ENCODE measurements at regions not wholly inside any gene's neighbourhood (a gene's known extent, or its start where the extent isn't known, plus 50 kb on each side); places are given as distances from the start of the nearest gene placed in this dataset.

DNA sequence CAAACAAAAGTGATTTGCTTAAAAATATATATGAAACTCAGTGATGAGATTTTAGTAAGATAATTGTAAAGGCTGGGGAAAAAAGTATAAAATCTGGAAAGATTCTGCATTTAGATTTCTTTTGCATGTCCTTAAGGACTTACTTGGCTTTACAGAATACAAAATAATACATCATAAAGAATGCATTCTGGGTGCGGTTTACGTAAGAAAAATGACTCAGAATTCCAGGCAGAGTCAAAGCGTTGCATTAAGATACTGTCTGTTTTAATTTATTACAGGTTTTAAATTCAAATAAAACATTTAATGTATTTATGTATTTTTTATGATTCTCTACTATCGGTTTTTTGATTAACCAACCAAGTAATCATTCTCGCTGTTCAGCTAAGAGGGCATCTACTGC, 178.0 kb downstream of the SH3BP4 start:
- no peaks in the 10 kb centered on the region for H3K9me3 ChIP-seq
- no peak for FAIRE-seq
- H3K4me3 ChIP-seq = no peak overlapping the region
- ChIA-PET POLR2A (no interaction called here), CTCF (interaction anchor here (0.6 to 17.5 kb wide), 5 partner anchors 12 to 610 kb away, joined by 3 to 205 read pairs (median 3); no protein-coding TSS in a partner anchor)
- no peak overlapping the region for H3K27ac ChIP-seq
- 40% methylated on average over 5 of the region's 5 CpGs for WGBS (ENCODE audit: missing lambda C conversion rate)
- 0 out of 3 replicates have a peak, but pooled peaks cover 4% of the 10 kb centered on the region for H3K4me1 ChIP-seq
- no peak for TF ChIP-seq EHMT2 (IDR thresholded peaks at IDR 0.05; ENCODE audit: low read depth)
- ATAC-seq = no peak
- H3K4me2 ChIP-seq = no peak overlapping the region
- DNase-seq (ENCODE audit: low read depth in 1 of 2, low spot score in 1 of 2) = no peak

DNA sequence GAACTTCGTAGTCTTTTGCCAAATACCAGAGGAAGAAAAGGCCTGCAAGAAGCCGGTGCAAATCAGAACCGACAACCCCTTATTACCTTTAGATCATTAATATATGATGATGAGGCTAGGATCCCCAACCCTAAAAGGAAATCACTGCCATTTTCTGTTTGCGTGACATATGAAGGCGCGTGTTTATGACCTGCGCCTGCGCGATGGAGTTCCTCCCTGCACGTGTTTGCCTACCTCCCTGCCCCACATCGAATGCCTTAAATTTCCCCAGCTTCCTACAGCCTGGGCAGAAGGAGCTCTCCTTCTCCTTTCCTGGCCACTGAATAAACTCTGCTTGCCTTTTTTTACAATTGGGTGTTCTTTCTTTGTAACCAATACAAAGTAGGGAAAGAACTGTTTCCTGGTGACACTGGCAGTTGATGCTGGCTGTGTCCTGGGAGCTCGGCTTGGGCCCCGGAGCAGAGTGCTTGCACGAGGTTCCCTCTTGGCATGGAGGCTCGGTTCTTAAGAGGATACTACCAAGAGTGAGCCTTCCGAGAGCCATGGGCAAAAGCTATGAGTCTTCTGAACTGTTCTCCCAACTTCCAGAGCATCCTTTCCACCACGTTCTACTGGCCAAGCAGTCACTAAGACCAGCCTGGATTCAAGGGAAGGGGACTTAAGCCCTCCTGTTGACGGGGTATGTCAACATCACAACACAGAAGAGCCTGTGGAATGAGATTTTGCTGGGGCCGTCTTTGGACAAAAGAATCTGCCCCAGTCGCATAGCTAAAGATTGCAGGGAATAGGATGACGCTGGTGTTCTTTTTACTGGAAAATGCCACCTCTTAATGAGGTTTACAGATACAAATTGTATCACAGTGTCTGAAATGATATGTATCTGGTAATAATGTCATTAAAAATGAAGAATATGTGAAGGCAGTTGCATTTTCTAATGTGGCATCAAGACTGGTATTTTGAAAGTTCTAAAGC, 179.8 kb downstream of the SH3BP4 start:
- no peak for FAIRE-seq
- ChIA-PET POLR2A (no interaction called here), CTCF (interaction anchor here (2.2 to 17.5 kb wide), 3 partner anchors 14 to 463 kb away, joined by 8 to 205 read pairs (median 9); no protein-coding TSS in a partner anchor)
- Histone ChIP-seq H3K27ac (no peak overlapping the region), H3K4me2 (no peak overlapping the region), H3K9me3 (no peaks in the 10 kb centered on the region), H3K4me1 (peaks cover 10% of the 10 kb centered on the region; the same call in 2 of the 3 replicates), H3K4me3 (no peak overlapping the region)
- 76% methylated on average over 20 of the region's 21 CpGs for WGBS (ENCODE audit: missing lambda C conversion rate)
- no peak for TF ChIP-seq BHLHE40 (IDR thresholded peaks at IDR 0.05; ENCODE audit: low read depth, low read length)
- TF ChIP-seq, protein P1, sequence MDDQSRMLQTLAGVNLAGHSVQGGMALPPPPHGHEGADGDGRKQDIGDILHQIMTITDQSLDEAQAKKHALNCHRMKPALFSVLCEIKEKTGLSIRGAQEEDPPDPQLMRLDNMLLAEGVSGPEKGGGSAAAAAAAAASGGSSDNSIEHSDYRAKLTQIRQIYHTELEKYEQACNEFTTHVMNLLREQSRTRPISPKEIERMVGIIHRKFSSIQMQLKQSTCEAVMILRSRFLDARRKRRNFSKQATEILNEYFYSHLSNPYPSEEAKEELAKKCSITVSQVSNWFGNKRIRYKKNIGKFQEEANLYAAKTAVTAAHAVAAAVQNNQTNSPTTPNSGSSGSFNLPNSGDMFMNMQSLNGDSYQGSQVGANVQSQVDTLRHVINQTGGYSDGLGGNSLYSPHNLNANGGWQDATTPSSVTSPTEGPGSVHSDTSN (IDR thresholded peaks at IDR 0.05) = no peak
- TF ChIP-seq, protein P2, sequence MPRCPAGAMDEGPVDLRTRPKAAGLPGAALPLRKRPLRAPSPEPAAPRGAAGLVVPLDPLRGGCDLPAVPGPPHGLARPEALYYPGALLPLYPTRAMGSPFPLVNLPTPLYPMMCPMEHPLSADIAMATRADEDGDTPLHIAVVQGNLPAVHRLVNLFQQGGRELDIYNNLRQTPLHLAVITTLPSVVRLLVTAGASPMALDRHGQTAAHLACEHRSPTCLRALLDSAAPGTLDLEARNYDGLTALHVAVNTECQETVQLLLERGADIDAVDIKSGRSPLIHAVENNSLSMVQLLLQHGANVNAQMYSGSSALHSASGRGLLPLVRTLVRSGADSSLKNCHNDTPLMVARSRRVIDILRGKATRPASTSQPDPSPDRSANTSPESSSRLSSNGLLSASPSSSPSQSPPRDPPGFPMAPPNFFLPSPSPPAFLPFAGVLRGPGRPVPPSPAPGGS (IDR thresholded peaks at IDR 0.05) = no peak
- TF ChIP-seq, protein P3, sequence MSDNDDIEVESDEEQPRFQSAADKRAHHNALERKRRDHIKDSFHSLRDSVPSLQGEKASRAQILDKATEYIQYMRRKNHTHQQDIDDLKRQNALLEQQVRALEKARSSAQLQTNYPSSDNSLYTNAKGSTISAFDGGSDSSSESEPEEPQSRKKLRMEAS (IDR thresholded peaks at IDR 0.05) = no peak
- TF ChIP-seq, protein P4, sequence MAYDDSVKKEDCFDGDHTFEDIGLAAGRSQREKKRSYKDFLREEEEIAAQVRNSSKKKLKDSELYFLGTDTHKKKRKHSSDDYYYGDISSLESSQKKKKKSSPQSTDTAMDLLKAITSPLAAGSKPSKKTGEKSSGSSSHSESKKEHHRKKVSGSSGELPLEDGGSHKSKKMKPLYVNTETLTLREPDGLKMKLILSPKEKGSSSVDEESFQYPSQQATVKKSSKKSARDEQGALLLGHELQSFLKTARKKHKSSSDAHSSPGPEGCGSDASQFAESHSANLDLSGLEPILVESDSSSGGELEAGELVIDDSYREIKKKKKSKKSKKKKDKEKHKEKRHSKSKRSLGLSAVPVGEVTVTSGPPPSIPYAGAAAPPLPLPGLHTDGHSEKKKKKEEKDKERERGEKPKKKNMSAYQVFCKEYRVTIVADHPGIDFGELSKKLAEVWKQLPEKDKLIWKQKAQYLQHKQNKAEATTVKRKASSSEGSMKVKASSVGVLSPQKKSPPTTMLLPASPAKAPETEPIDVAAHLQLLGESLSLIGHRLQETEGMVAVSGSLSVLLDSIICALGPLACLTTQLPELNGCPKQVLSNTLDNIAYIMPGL (CRISPR knock-in tag; IDR thresholded peaks at IDR 0.05; ENCODE audit: borderline replicate concordance) = no peak
- TF ChIP-seq ZNF302 (CRISPR knock-in tag; IDR thresholded peaks at IDR 0.05) = no peak
- TF ChIP-seq, protein P5, sequence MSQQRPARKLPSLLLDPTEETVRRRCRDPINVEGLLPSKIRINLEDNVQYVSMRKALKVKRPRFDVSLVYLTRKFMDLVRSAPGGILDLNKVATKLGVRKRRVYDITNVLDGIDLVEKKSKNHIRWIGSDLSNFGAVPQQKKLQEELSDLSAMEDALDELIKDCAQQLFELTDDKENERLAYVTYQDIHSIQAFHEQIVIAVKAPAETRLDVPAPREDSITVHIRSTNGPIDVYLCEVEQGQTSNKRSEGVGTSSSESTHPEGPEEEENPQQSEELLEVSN (IDR thresholded peaks at IDR 0.05; ENCODE audit: borderline replicate concordance, low read depth) = no peak
- no peak for ATAC-seq
- DNase-seq (ENCODE audit: low read depth in 1 of 2, low spot score in 1 of 2) = no peak

DNA sequence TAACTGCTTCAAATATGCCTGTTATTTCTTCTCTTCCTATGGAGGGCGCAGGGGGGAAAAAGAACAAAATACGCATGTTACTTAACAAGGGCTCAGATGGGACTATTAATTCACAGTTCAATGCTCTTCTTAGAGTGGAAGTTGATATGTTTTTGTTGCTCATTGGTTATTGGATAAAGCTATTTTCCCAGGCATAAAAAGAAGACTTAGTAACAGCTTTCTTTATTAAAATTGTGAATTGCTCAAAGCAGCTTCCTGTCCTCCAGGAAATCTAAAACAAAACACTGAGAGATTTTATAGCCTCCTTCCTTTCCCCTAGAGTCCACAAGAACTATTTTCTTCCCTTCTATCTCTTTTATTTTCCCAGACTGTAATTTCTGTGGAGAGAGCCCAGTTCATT, 180.8 kb downstream of the SH3BP4 start:
- Histone ChIP-seq H3K4me3 (no peak overlapping the region), H3K27ac (no peak overlapping the region), H3K4me2 (no peak overlapping the region), H3K9me3 (no peaks in the 10 kb centered on the region), H3K4me1 (peaks cover 11% of the 10 kb centered on the region; the same call in 2 of the 3 replicates)
- no peak for TF ChIP-seq KDM1A (IDR thresholded peaks at IDR 0.05; ENCODE audit: low read depth)
- TF ChIP-seq POLR2AphosphoS2 (conservative IDR thresholded peaks at IDR 0.05; ENCODE audit: low read length) = no peak
- no peak for TF ChIP-seq CHD4 (IDR thresholded peaks at IDR 0.05; ENCODE audit: borderline replicate concordance)
- no peak for TF ChIP-seq MAFK (IDR thresholded peaks at IDR 0.05; ENCODE audit: partially characterized antibody)
- TF ChIP-seq, protein P6, sequence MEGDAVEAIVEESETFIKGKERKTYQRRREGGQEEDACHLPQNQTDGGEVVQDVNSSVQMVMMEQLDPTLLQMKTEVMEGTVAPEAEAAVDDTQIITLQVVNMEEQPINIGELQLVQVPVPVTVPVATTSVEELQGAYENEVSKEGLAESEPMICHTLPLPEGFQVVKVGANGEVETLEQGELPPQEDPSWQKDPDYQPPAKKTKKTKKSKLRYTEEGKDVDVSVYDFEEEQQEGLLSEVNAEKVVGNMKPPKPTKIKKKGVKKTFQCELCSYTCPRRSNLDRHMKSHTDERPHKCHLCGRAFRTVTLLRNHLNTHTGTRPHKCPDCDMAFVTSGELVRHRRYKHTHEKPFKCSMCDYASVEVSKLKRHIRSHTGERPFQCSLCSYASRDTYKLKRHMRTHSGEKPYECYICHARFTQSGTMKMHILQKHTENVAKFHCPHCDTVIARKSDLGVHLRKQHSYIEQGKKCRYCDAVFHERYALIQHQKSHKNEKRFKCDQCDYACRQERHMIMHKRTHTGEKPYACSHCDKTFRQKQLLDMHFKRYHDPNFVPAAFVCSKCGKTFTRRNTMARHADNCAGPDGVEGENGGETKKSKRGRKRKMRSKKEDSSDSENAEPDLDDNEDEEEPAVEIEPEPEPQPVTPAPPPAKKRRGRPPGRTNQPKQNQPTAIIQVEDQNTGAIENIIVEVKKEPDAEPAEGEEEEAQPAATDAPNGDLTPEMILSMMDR (IDR thresholded peaks at IDR 0.05) = no peak
- TF ChIP-seq, protein P7, sequence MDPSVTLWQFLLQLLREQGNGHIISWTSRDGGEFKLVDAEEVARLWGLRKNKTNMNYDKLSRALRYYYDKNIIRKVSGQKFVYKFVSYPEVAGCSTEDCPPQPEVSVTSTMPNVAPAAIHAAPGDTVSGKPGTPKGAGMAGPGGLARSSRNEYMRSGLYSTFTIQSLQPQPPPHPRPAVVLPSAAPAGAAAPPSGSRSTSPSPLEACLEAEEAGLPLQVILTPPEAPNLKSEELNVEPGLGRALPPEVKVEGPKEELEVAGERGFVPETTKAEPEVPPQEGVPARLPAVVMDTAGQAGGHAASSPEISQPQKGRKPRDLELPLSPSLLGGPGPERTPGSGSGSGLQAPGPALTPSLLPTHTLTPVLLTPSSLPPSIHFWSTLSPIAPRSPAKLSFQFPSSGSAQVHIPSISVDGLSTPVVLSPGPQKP (IDR thresholded peaks at IDR 0.05; ENCODE audit: low read depth, low read length) = no peak
- no peak for TF ChIP-seq RNF2 (IDR thresholded peaks at IDR 0.05; ENCODE audit: borderline replicate concordance, low read depth)
- TF ChIP-seq ZSCAN20 (CRISPR knock-in tag; IDR thresholded peaks at IDR 0.05) = no peak
- no peak for TF ChIP-seq CBX8 (IDR thresholded peaks at IDR 0.05)
- ATAC-seq (no peak), FAIRE-seq (no peak), DNase-seq (ENCODE audit: low read depth in 1 of 2, low spot score in 1 of 2) (no peak)
- POLR2A ChIA-PET = no interaction called here
- CTCF ChIA-PET = interaction anchor here (1.2 to 17.5 kb wide), 4 partner anchors 365 to 462 kb away, joined by 3 to 205 read pairs (median 7); no protein-coding TSS in a partner anchor
- WGBS (ENCODE audit: missing lambda C conversion rate) = 94% methylated on average over 2 of the region's 2 CpGs
